Natural killer cell treated with Interleukin-12 subunit alpha and Interleukin-12 subunit beta and Interleukin-15 and Interleukin-18, amount 100 ng/mL, for 72 hours (primary cell): ENCODE measurements at regions not wholly inside any gene's neighbourhood (a gene's known extent, or its start where the extent isn't known, plus 50 kb on each side); places are given as distances from the start of the nearest gene placed in this dataset.
"Not testable (repeated sequence)": the region's sequence is repeated elsewhere in the genome, so short reads cannot be mapped to it uniquely, and the experiment has no call there.

Experiments
- ATAC-seq, 2 donors: fragments of 150-1000 bp; cut with Tn5 transposase in 1 of 2; sonication (Bioruptor Pico), chemical (Tn5 transposase) in 1 of 2; 2 replicates each; pipeline ENCODE4 v1.10.0; 2021
- DNase-seq: peaks from one replicate; pipeline ENCODE4 v3.0.0; 2022; ENCODE audit warnings: low spot score
- H3K27ac Mint-ChIP-seq, 2 donors: 1 replicate in 1 of 2; 2 replicates in 1 of 2; pipeline ENCODE4 v1.8.0; 2022; ENCODE audit warnings: mixed read lengths in 2 of 2, mild to moderate bottlenecking in 1 of 2, moderate library complexity in 1 of 2
- H3K27me3 Mint-ChIP-seq, 2 donors: 1 replicate in 1 of 2; 2 replicates in 1 of 2; pipeline ENCODE4 v1.8.0; 2022; ENCODE audit warnings: mixed read lengths in 2 of 2
- H3K36me3 Mint-ChIP-seq: one replicate; pipeline ENCODE4 v1.8.0; 2022; ENCODE audit warnings: mixed read lengths
- H3K4me1 Mint-ChIP-seq, 2 donors: 1 replicate in 1 of 2; 2 replicates in 1 of 2; pipeline ENCODE4 v1.8.0; 2022; ENCODE audit warnings: low read depth in 2 of 2, mixed read lengths in 2 of 2, mild to moderate bottlenecking in 1 of 2
- H3K4me3 Mint-ChIP-seq: one replicate; pipeline ENCODE4 v1.8.0; 2022; ENCODE audit warnings: mixed read lengths
- H3K9me3 Mint-ChIP-seq: 2 replicates; pipeline ENCODE4 v1.8.0; 2022; ENCODE audit warnings: mixed read lengths

DNA sequence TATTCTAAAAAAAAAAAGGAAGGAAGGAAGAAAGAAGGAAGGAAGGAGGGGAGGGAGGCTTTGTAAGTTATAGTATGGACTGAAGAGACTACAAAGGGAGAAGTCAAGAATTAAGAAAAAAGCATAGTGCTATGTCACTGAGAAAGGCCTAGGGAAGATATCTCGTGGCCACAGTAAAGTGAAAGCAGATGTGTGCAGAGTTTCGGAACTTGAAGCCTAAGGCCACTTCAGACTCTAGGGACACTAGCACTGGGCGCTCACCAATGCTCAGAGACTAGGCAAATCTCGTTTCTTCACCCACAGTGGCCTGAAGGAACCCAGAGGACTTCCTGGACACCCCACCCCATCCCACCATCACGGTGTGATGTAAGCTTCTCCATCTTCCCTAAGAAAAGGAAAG, 181.4 kb upstream of the TRPM3 start:
- Mint-ChIP-seq H3K27ac (no peak overlapping the region), H3K36me3 (no peaks in the 10 kb centered on the region), H3K4me3 (no peak overlapping the region), H3K4me1 (no peaks in the 10 kb centered on the region), H3K9me3 (no peaks in the 10 kb centered on the region), H3K27me3 (peaks cover 0 to 3% of the 10 kb centered on the region in 2 donors)
- DNase-seq (no peak), ATAC-seq (no peak)

DNA sequence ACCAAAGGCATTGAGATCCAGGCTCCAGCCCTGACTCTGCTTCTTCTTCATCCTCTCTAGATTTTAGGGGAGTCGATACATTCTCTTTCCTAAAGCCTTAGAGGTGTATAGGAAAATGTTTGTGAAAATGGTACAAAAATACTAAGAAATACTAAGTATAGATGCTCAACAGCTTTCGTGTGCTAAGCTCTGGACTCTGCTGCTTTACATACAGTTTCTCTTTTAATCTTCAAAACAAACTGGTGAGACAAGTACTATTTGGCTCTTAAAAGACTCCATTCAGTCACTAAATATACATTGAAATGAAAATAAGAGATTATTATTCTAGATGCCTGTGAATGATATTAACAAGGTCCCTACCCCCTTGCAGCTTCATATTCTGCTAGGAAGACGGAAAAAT, 174.5 kb upstream of the TRPM3 start:
- Mint-ChIP-seq H3K9me3 (no peaks in the 10 kb centered on the region), H3K4me3 (no peak overlapping the region), H3K27me3 (peaks cover 14 to 16% of the 10 kb centered on the region in 2 donors), H3K36me3 (no peaks in the 10 kb centered on the region), H3K4me1 (no peaks in the 10 kb centered on the region), H3K27ac (no peak overlapping the region)
- DNase-seq = no peak
- ATAC-seq = no peak

DNA sequence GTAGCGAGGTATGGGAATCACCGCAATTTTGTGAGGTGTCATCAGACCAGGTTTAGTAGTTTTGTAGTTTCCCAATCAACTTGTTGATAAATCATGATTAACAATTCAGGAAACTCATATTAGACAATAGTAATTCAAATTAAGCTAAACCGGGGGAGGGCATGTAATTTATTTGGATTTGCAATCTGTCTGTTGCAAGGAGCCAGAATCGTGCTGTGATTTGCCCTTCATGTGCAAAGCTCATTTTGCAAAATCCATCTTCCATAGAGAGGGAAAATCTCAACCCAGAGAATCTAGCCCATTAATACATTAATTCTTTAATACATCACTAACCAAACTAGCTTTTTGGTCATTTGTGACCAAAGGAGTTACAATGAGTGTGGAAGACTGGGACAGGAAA, 164.7 kb upstream of the TRPM3 start:
- Mint-ChIP-seq H3K27me3 (peaks cover 2 to 14% of the 10 kb centered on the region in 2 donors), H3K4me3 (no peak overlapping the region), H3K27ac (no peak overlapping the region), H3K36me3 (no peaks in the 10 kb centered on the region), H3K4me1 (no peaks in the 10 kb centered on the region), H3K9me3 (no peaks in the 10 kb centered on the region)
- DNase-seq = no peak
- no peak for ATAC-seq

DNA sequence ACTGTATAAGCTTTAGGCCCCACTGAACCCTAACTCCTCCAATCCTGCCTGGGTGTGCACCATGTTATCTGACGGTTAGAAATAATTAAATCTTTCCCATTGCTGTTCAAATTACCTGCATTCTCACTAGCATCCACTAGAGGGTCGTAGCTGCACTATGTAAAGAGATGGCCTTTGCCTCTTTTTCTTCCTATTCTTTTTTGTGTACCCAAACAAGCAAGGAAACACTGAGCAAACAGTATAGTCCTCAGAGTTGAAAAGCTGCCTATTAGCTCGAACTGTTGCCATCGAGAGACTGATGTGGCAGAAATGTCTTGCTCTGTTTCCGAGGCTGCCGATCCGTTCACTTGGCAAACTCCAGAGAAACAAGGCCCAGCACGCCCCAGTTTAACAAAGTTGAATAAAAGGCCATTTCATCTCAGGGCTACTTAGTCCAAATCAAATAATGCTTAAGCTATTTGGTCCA, 163.8 kb upstream of the TRPM3 start:
- Mint-ChIP-seq H3K27ac (no peak overlapping the region), H3K4me1 (no peaks in the 10 kb centered on the region), H3K9me3 (no peaks in the 10 kb centered on the region), H3K4me3 (no peak overlapping the region), H3K36me3 (no peaks in the 10 kb centered on the region), H3K27me3 (peaks cover 2 to 8% of the 10 kb centered on the region in 2 donors)
- no peak for DNase-seq
- peak in 1 of 2 donors; percentile 59 for ATAC-seq

DNA sequence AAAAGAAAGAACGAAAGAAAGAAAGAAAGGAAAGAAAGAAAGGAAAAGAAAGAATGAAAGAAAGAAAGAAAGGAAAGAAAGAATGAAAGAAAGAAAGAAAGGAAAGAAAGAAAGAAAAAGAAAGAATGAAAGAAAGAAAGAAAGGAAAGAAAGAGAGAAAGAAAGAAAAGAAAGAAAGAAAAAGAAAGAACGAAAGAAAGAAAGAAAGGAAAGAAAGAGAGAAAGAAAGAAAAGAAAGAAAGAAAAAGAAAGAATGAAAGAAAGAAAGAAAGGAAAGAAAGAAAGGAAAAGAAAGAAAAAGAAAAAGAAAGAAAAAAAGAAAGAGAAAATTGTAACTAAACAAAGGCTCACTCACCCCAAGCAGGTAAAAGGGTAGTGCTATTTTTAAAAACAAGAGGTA, 160.7 kb upstream of the TRPM3 start:
- not testable (repeated sequence) for H3K4me3 Mint-ChIP-seq, H3K9me3 Mint-ChIP-seq, H3K27me3 Mint-ChIP-seq, H3K36me3 Mint-ChIP-seq, ATAC-seq, H3K4me1 Mint-ChIP-seq, DNase-seq, H3K27ac Mint-ChIP-seq

DNA sequence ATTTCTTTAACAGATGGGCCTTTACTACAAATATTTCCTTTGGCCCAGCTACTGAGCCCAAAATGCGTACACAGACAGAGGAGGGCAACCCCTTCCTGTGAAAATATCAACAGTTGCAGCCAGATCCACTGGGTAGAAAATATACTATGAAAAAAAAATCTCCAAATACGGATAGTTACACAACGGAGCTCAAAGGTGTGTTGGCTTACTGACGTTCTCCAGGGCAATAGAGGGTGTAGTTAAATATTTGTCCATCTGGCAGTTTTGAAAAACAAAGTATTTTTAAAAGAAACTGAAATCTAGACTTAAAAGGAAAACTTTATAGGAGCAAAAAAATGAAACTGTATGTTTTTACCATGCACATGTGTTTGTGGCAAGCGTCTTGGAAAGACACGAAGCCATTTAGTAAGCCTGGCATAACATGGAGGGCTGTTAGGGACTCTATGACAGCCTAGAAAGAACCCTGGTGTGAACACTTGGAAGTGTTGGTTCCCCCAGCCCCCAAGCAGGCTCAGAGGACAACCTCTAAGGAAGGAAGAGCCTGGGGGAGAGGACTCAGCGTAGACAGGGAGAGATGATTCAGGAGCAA, 157.8 kb upstream of the TRPM3 start:
- Mint-ChIP-seq H3K27me3 (peaks cover 0 to 2% of the 10 kb centered on the region in 2 donors), H3K4me3 (no peak overlapping the region), H3K27ac (no peak overlapping the region), H3K4me1 (no peaks in the 10 kb centered on the region), H3K36me3 (no peaks in the 10 kb centered on the region), H3K9me3 (no peaks in the 10 kb centered on the region)
- ATAC-seq (no peak), DNase-seq (no peak)

DNA sequence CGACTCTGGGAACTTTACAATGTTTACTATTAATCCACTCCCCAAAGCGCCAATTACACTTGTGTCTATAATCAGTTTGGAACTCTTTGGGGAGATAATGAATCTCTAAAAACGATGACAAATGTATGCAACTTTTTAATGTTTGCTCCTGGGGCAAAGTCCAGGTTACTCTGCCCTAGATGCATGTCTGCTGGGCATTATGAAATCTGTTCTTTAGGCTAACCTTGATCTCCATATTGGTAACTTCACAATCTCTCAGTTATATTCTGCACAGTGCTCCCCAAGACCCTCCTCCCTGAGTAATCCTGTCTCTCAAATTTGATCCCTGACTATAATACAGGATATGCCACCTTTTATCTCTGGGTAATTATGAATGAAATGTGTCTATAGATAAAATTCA, 152.2 kb upstream of the TRPM3 start:
- H3K4me3 Mint-ChIP-seq = no peak overlapping the region
- H3K4me1 Mint-ChIP-seq = no peaks in the 10 kb centered on the region
- no peak overlapping the region for H3K27ac Mint-ChIP-seq
- H3K36me3 Mint-ChIP-seq = no peaks in the 10 kb centered on the region
- no peaks in the 10 kb centered on the region for H3K9me3 Mint-ChIP-seq
- DNase-seq (no peak), ATAC-seq (no peak)
- peaks cover 0 to 2% of the 10 kb centered on the region in 2 donors for H3K27me3 Mint-ChIP-seq

DNA sequence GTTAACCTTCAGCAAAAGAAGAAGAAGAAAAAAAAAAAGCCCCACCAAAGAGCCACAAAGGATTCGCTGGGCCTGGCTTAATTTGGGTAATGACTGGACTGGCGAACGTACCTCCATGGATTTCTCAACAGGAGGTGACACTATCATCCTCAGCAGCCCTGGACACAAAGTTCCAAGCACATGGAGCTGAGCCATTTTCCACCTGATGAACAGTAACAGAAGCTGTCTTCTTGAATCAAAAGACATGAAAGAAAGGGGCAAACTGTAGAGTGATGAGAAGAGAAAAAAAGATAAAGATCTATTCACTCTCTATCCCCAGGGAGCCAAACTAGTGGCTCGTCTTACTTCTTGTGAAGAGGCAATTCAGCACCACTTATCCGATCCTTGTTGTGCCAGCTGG, 150.2 kb upstream of the TRPM3 start:
- H3K4me3 Mint-ChIP-seq = no peak overlapping the region
- ATAC-seq (no peak), DNase-seq (no peak)
- no peaks in the 10 kb centered on the region for H3K4me1 Mint-ChIP-seq
- no peak overlapping the region for H3K27ac Mint-ChIP-seq
- no peaks in the 10 kb centered on the region for H3K9me3 Mint-ChIP-seq
- H3K27me3 Mint-ChIP-seq = no peaks in the 10 kb centered on the region
- no peaks in the 10 kb centered on the region for H3K36me3 Mint-ChIP-seq

DNA sequence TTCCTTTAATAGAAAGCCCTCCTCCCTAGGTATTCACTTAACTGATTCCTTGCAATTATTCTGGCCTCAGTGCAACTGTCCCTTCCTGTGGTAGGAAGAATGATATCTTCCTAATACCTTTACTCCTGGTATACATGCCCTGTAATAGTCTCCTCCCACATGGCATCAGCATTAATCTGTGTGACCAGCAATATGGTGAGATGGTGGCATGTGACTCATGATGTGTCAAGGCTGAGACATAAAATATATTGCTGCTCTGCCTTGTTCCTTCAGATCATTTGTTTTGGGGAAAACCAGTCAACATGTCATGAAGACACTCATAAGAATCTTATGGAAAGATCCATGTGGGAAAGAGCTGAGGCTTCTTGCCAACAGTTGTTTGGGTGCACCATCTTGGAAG, 149.1 kb upstream of the TRPM3 start:
- H3K4me1 Mint-ChIP-seq = no peaks in the 10 kb centered on the region
- no peaks in the 10 kb centered on the region for H3K27me3 Mint-ChIP-seq
- H3K36me3 Mint-ChIP-seq = no peaks in the 10 kb centered on the region
- no peaks in the 10 kb centered on the region for H3K9me3 Mint-ChIP-seq
- H3K27ac Mint-ChIP-seq = no peak overlapping the region
- no peak overlapping the region for H3K4me3 Mint-ChIP-seq
- DNase-seq (no peak), ATAC-seq (no peak)

DNA sequence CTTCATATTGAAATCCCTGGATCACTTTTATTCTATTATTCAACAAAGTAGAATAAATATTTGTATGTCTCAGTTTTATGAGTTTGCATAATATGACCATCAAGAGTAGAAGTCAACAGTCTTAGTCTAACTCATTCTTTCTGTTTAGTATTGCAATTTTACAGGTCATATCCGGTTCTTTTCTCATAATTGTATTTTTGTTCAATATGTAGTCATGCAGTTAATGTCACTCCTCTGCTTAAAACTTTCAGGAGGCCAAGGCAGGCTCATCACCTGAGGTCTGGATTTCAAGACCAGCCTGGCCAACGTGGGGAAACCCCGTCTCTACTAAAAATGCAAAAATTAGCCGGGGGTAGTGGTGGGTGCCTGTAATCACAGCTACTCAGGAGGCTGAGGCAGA, 148.4 kb upstream of the TRPM3 start:
- no peak overlapping the region for H3K4me3 Mint-ChIP-seq
- no peaks in the 10 kb centered on the region for H3K4me1 Mint-ChIP-seq

DNA sequence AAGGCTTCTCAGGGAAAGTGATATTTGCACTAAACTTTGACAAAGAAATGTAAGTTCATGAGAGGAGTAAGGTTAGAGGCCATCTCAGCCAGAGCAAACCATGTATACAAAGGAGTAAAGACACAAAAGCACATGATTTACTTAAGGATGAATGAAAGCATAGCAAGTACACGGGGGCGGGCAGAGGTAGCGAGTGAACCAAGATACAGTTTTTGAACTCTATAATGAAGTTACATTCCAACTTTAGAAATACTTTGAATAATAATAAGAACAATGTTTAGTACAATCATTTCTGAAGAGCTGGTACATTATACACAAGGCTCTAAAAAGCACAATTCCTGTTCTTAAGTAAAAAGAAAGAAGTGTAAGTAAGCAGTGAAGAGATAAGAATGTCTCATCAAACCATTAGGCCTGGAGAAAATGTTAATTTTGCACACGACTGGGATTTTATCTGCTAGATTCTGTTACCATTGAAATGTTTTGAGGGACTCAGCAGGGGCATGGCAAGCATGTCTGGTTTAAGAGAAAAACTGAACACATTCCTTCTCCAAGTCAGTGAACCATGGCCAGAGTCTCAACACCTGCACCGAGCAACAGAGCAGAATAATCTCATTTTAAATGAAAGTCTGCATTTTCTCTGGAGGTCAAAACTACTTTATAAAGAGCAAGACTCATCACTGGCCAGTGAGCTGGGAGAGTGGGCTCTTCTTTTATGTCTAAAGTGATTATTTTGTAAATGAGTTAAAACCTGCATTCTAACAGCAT, 147.6 kb upstream of the TRPM3 start:
- H3K36me3 Mint-ChIP-seq = no peaks in the 10 kb centered on the region
- DNase-seq (no peak), ATAC-seq (no peak)
- H3K4me3 Mint-ChIP-seq = no peak overlapping the region
- no peaks in the 10 kb centered on the region for H3K27me3 Mint-ChIP-seq
- no peaks in the 10 kb centered on the region for H3K9me3 Mint-ChIP-seq
- no peak overlapping the region for H3K27ac Mint-ChIP-seq
- H3K4me1 Mint-ChIP-seq = no peaks in the 10 kb centered on the region

More for the DNA sequence above, 148.4 kb upstream of the TRPM3 start:
- Mint-ChIP-seq H3K27ac (no peak overlapping the region), H3K9me3 (no peaks in the 10 kb centered on the region), H3K36me3 (no peaks in the 10 kb centered on the region), H3K27me3 (no peaks in the 10 kb centered on the region)
- DNase-seq (no peak), ATAC-seq (no peak)

DNA sequence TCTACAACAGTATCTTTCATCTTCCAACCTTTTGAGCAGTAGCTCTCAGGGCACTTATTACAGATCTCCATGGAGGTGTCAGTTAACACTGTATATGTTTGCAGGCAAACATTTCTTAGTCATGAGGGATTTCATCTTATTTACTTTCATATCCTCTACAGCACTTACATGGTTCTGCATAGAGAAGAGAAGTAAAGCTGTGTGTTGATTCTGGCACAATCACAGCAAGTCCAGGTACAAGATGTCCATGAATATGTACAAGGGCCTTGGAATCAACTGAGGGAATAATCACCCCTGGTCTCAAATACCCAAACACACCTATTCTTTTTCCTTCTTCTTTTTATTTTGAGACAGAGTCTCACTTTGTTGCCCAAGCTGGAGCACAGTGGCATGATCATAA, 142.0 kb upstream of the TRPM3 start:
- Mint-ChIP-seq H3K27ac (no peak overlapping the region), H3K36me3 (no peaks in the 10 kb centered on the region), H3K4me3 (no peak overlapping the region), H3K9me3 (no peaks in the 10 kb centered on the region), H3K4me1 (no peaks in the 10 kb centered on the region), H3K27me3 (no peaks in the 10 kb centered on the region)
- ATAC-seq (no peak), DNase-seq (no peak)

DNA sequence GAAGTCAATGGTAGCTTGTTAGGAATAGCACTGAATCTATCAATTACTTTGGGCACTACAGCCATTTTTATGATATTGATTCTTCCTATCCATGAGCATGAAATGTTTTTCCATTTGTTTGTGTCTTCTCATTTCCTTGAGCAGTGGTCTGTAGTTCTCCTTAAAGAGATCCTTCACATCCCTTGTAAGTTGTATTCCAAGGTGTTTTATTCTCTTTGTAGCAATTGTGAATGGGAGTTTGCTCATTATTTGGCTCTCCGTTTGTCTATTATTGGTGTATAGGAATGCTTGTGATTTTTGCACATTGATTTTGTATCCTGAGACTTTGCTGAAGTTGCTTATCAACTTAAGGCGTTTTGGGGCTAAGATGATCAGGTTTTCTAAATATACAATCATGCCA, 139.0 kb upstream of the TRPM3 start:
- not testable (repeated sequence) for DNase-seq, H3K27me3 Mint-ChIP-seq, H3K4me1 Mint-ChIP-seq, ATAC-seq, H3K9me3 Mint-ChIP-seq, H3K36me3 Mint-ChIP-seq, H3K27ac Mint-ChIP-seq, H3K4me3 Mint-ChIP-seq

DNA sequence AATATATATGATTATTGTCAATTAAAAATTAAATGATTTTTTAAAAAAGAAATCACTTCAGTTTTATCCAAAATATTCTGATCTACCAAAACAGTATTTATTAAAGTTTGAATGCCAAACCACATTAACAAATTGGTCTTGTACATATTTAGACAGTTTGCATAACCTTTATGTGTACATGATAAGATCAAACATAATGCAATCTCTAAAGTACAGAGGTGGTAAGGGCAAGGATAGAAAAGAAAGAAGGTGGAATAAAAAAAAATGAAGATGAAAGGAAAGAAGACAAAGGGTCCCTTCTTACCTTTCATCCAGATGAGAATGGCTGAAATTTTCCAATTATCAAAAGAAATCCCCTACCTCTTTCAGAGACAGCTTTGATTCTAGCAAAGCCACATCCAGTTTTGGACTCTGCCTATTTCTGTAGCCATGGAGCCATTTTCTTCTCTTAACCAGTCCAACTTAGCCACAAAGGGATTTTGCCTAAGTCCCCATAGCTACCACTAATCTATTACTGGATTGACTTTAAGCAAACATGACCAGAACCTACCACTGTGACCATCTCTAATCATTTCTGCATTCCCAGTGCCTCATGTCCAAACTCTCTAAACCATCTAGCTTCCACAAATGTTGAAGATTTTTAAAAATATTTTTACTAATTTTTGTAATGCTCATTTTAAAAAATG, 133.3 kb upstream of the TRPM3 start:
- DNase-seq = no peak
- no peak overlapping the region for H3K4me3 Mint-ChIP-seq
- ATAC-seq = no peak
- no peaks in the 10 kb centered on the region for H3K9me3 Mint-ChIP-seq
- no peaks in the 10 kb centered on the region for H3K36me3 Mint-ChIP-seq
- H3K27ac Mint-ChIP-seq = no peak overlapping the region
- H3K27me3 Mint-ChIP-seq = peaks cover 0 to 5% of the 10 kb centered on the region in 2 donors
- no peaks in the 10 kb centered on the region for H3K4me1 Mint-ChIP-seq
